Testis (tissue), 2 donors: ENCODE measurements at regions not wholly inside any gene's neighbourhood (a gene's known extent, or its start where the extent isn't known, plus 50 kb on each side); places are given as distances from the start of the nearest gene placed in this dataset.

Source experiments
- POLR2A ChIP-seq: fragments of 450-650 bp; IDR thresholded peaks from one replicate; pipeline ENCODE4 v1.6.1; 2017; ENCODE audit warnings: antibody characterized with exemption, mild to moderate bottlenecking, moderate library complexity
- TF ChIP-seq, protein P1 (sequence below), 3 experiments: fragments of 450-650 bp in 2 of 3; fragments of 200-600 bp in 1 of 3; sonication (generic) in 1 of 3; IDR thresholded peaks; one replicate each; pipeline ENCODE4 v1.5.1; 2016 to 2019; ENCODE audit warnings: antibody characterized with exemption in 3 of 3, mild to moderate bottlenecking in 2 of 3, moderate library complexity in 1 of 3

DNA sequence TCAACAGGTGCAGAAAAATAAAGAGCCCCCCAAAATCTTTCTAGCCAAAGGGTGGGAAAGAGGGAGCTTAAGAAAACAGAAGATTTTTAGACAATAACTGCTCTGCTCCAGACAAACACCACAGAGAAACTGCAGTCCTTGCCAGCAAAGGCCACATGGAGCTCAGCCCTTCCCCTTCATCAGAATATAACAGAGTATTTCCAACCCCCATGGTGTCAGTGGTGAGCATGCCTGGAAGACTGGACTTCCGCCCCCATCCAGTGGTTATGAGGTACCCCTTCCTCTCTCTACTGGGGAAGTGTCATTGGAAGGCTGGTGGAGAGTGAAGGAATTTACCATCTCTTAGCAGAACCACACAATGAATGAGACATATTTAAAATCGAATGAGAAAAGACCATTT, 1007.3 kb upstream of the CELF2 start:
- TF ChIP-seq, protein P1, sequence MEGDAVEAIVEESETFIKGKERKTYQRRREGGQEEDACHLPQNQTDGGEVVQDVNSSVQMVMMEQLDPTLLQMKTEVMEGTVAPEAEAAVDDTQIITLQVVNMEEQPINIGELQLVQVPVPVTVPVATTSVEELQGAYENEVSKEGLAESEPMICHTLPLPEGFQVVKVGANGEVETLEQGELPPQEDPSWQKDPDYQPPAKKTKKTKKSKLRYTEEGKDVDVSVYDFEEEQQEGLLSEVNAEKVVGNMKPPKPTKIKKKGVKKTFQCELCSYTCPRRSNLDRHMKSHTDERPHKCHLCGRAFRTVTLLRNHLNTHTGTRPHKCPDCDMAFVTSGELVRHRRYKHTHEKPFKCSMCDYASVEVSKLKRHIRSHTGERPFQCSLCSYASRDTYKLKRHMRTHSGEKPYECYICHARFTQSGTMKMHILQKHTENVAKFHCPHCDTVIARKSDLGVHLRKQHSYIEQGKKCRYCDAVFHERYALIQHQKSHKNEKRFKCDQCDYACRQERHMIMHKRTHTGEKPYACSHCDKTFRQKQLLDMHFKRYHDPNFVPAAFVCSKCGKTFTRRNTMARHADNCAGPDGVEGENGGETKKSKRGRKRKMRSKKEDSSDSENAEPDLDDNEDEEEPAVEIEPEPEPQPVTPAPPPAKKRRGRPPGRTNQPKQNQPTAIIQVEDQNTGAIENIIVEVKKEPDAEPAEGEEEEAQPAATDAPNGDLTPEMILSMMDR (IDR thresholded peaks at IDR 0.05) = no peak
- no peak for TF ChIP-seq POLR2A
